Esophagus muscularis mucosa (tissue), 4 donors: ENCODE measurements at regions not wholly inside any gene's neighbourhood (a gene's known extent, or its start where the extent isn't known, plus 50 kb on each side); places are given as distances from the start of the nearest gene placed in this dataset.

Experiments
- CTCF ChIP-seq, 3 experiments: fragments of 200-600 bp in 2 of 3; fragments of 450-650 bp in 1 of 3; sonication (generic) in 2 of 3; IDR thresholded peaks; one replicate each; pipeline ENCODE4 v1.5.1; 2017 to 2019; ENCODE audit warnings: antibody characterized with exemption in 3 of 3, mild to moderate bottlenecking in 2 of 3, moderate library complexity in 1 of 3
- EP300 ChIP-seq: sonication (generic); formaldehyde crosslinking; IDR thresholded peaks from one replicate; pipeline ENCODE4 v1.6.1; 2017; ENCODE audit warnings: antibody characterized with exemption
- POLR2A ChIP-seq: fragments of 450-650 bp; IDR thresholded peaks from one replicate; pipeline ENCODE4 v1.6.1; 2017; ENCODE audit warnings: antibody characterized with exemption, moderate library complexity, mild to moderate bottlenecking, low read depth
- POLR2AphosphoS5 ChIP-seq, 2 donors: sonication (generic); formaldehyde crosslinking; IDR thresholded peaks; one replicate each; pipeline ENCODE4 v1.6.1; 2017; ENCODE audit warnings: antibody characterized with exemption in 2 of 2

DNA sequence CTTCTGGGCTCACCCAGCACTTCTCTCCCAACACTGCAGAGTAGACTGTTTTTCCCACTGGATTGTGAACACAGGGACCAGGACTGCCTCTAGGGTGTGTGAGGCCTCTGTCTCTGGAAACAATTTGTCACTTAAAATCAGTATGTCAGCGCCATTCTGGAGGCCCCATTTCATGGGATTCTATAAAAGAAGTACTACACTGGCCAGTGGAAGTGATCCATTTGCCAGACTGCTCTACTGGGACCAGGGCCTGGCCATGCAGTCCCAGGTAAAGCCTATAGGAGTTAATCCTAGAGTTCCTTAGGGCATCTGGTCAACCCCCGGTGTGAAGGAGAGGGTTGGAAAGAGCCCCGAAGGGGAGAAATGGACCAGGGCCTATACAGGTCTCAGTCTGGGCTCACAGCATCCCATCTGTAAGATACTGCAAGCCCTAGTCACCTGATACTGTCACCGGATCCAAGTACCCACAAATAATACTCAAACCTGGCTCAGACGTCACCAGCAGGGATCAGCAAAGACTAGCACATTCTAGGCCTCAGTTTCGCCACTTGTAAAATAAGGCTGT lies 245.0 kb downstream of the FOXD2 start:
- TF ChIP-seq CTCF (IDR thresholded peaks at IDR 0.05) (no peak), POLR2A (no peak), POLR2AphosphoS5 (IDR thresholded peaks at IDR 0.05) (no peak), EP300 (no peak)
